ENCODE measurements at regions not wholly inside any gene's neighbourhood (a gene's known extent, or its start where the extent isn't known, plus 50 kb on each side); places are given as distances from the start of the nearest gene placed in this dataset.

DNA sequence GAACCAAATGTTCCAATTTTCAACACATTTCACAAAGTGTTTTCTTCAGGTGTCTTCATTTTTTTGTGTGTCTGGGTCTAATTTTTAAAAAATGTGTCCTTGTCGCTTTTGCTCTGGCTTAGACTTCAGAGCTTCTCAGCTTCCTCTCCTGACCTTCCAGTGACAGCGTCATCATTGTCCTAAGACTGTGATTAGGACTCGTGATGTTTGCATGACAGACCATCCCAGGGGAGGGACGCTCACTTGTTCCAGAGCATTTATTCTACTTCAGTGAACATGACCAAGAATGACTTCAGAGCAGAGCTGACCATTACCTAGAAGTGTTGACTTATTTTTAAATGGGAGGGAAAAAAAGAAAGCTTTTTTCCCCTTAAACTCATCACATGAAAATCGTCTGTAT lies 591.9 kb downstream of the IRS1 start:
- TF ChIP-seq, protein P1, sequence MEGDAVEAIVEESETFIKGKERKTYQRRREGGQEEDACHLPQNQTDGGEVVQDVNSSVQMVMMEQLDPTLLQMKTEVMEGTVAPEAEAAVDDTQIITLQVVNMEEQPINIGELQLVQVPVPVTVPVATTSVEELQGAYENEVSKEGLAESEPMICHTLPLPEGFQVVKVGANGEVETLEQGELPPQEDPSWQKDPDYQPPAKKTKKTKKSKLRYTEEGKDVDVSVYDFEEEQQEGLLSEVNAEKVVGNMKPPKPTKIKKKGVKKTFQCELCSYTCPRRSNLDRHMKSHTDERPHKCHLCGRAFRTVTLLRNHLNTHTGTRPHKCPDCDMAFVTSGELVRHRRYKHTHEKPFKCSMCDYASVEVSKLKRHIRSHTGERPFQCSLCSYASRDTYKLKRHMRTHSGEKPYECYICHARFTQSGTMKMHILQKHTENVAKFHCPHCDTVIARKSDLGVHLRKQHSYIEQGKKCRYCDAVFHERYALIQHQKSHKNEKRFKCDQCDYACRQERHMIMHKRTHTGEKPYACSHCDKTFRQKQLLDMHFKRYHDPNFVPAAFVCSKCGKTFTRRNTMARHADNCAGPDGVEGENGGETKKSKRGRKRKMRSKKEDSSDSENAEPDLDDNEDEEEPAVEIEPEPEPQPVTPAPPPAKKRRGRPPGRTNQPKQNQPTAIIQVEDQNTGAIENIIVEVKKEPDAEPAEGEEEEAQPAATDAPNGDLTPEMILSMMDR (IDR thresholded peaks at IDR 0.05): no peak
- TF ChIP-seq POLR2A (IDR thresholded peaks at IDR 0.05): no peak

Data from heart left ventricle (tissue), 13 donors.